ENCODE measurements at regions not wholly inside any gene's neighbourhood (a gene's known extent, or its start where the extent isn't known, plus 50 kb on each side); places are given as distances from the start of the nearest gene placed in this dataset.

- TF ChIP-seq CTCF (IDR thresholded peaks at IDR 0.05; ENCODE audit: low read length) (no peak), EZH2 (IDR thresholded peaks at IDR 0.05; ENCODE audit: borderline replicate concordance, low read length) (no peak)
These were observed 228.8 kb downstream of the TTLL2 start for GRCh38 chr6:167553736-167554119.

Measured in OCI-LY1 (cell line).